ENCODE measurements at regions not wholly inside any gene's neighbourhood (a gene's known extent, or its start where the extent isn't known, plus 50 kb on each side); places are given as distances from the start of the nearest gene placed in this dataset.

DNA sequence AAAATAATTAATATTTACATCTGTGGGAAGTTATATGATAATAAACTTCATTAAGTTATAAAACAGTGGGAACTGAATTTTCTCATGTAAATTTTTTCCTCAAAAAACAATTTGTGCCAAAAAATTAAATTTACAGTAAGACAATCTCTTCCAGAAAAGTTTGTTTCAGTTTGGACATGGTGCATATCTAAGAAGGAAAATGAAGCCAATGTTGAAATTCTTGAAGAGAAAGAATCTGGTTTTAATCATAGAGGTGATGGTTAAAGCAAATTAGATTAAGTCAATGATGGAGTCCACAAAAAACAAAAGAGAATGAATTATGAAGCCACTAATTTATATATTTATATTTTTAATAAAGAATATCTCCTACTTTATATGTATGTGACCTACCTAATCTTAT, 457.2 kb upstream of the SLITRK1 start:
- TF ChIP-seq CTCF (conservative IDR thresholded peaks at IDR 0.05) (no peak), EZH2 (IDR thresholded peaks at IDR 0.05; ENCODE audit: low read depth) (no peak)

Data from PC-9 (cell line).